Endothelial cell of umbilical vein (primary cell): ENCODE measurements at regions not wholly inside any gene's neighbourhood (a gene's known extent, or its start where the extent isn't known, plus 50 kb on each side); places are given as distances from the start of the nearest gene placed in this dataset.

Experiments used
- CTCF ChIP-seq, 2 donors: IDR thresholded peaks; 1 replicate in 1 of 2; 2 replicates in 1 of 2; pipeline ENCODE4 v1.5.1; 2011; ENCODE audit warnings: low read length in 2 of 2, mild to moderate bottlenecking in 2 of 2, moderate library complexity in 2 of 2, control low read depth in 1 of 2, inconsistent platforms in 1 of 2, low read depth in 1 of 2; ENCODE audit not compliant: insufficient read depth in 1 of 2; ENCODE audit errors: extremely low read depth in 1 of 2
- EZH2 ChIP-seq: IDR thresholded peaks from 2 replicates; pipeline ENCODE4 v1.6.1; 2012; ENCODE audit warnings: borderline replicate concordance, low read depth, mild to moderate bottlenecking, moderate library complexity, low read length, inconsistent platforms; ENCODE audit not compliant: severe bottlenecking
- FOS ChIP-seq: IDR thresholded peaks from 2 replicates; pipeline ENCODE4 v1.6.1; 2011; ENCODE audit warnings: mild to moderate bottlenecking, low read length, moderate library complexity, borderline replicate concordance; ENCODE audit not compliant: insufficient read depth
- JUN ChIP-seq: IDR thresholded peaks from 2 replicates; pipeline ENCODE4 v1.6.1; 2011; ENCODE audit warnings: borderline replicate concordance, low read depth; ENCODE audit not compliant: insufficient read length, insufficient read depth
- MAX ChIP-seq: IDR thresholded peaks from 2 replicates; pipeline ENCODE4 v1.6.1; 2011; ENCODE audit not compliant: insufficient read depth, insufficient read length
- POLR2A ChIP-seq: IDR thresholded peaks from 2 replicates; pipeline ENCODE4 v1.6.1; 2012; ENCODE audit warnings: low read depth, mild to moderate bottlenecking, control low read depth, low read length
- POLR2AphosphoS5 ChIP-seq: IDR thresholded peaks from 2 replicates; pipeline ENCODE4 v1.6.1; 2012; ENCODE audit warnings: low read depth, mild to moderate bottlenecking, control low read depth, low read length, moderate library complexity; ENCODE audit not compliant: insufficient read depth

GRCh38 chr12:62103748-62104147 is 156.5 kb upstream of the USP15 start:
- TF ChIP-seq CTCF (IDR thresholded peaks at IDR 0.05; ENCODE audit: extremely low read depth in 1 of 2, insufficient read depth in 1 of 2, low read depth in 1 of 2, low read length in 2 of 2), result no peak
- TF ChIP-seq POLR2A, result no peak
- no peak for TF ChIP-seq EZH2
- TF ChIP-seq POLR2AphosphoS5, result no peak
- TF ChIP-seq JUN, result no peak
- TF ChIP-seq MAX, result no peak
- no peak for TF ChIP-seq FOS
